SJCRH30 (cell line): ENCODE measurements at regions not wholly inside any gene's neighbourhood (a gene's known extent, or its start where the extent isn't known, plus 50 kb on each side); places are given as distances from the start of the nearest gene placed in this dataset.

Source experiments
- DNase-seq, 2 experiments: peaks; one replicate each; pipeline ENCODE4 v3.0.0-alpha.2; 2015 to 2020
- H3K27ac ChIP-seq: fragments of 250-450 bp; sonication (Bioruptor Pico); 2 replicates; pipeline ENCODE4 v1.5.1; 2020; ENCODE audit warnings: mild to moderate bottlenecking, moderate library complexity
- H3K27me3 ChIP-seq: fragments of 250-450 bp; sonication (Bioruptor Pico); 2 replicates; pipeline ENCODE4 v1.5.1; 2020; ENCODE audit warnings: mild to moderate bottlenecking, moderate library complexity
- H3K36me3 ChIP-seq: fragments of 250-450 bp; sonication (Bioruptor Pico); 2 replicates; pipeline ENCODE4 v1.5.1; 2020; ENCODE audit warnings: mild to moderate bottlenecking, moderate library complexity
- H3K4me1 ChIP-seq: fragments of 250-450 bp; sonication (Bioruptor Pico); 2 replicates; pipeline ENCODE4 v1.5.1; 2020; ENCODE audit warnings: mild to moderate bottlenecking, moderate library complexity
- H3K4me3 ChIP-seq: fragments of 250-450 bp; sonication (Bioruptor Pico); 2 replicates; pipeline ENCODE4 v1.5.1; 2020; ENCODE audit warnings: mild to moderate bottlenecking, moderate library complexity
- H3K9me3 ChIP-seq: fragments of 250-450 bp; sonication (Bioruptor Pico); replicated peaks from 2 replicates; pipeline ENCODE4 v1.5.1; 2020; ENCODE audit warnings: mild to moderate bottlenecking, moderate library complexity

GRCh38 chr5:2112173-2113025 lies 229.7 kb upstream of the IRX4 start:
- Histone ChIP-seq H3K9me3 (no peaks in the 10 kb centered on the region), H3K4me3 (no peak overlapping the region), H3K27me3 (no peaks in the 10 kb centered on the region), H3K27ac (no peak overlapping the region), H3K36me3 (no peaks in the 10 kb centered on the region), H3K4me1 (no peaks in the 10 kb centered on the region)
- DNase-seq = no peak

GRCh38 chr5:2111569-2112105 lies 228.9 kb upstream of the IRX4 start:
- no peaks in the 10 kb centered on the region for H3K36me3 ChIP-seq
- H3K27ac ChIP-seq = no peak overlapping the region
- no peaks in the 10 kb centered on the region for H3K4me1 ChIP-seq
- no peaks in the 10 kb centered on the region for H3K27me3 ChIP-seq
- no peak overlapping the region for H3K4me3 ChIP-seq
- no peaks in the 10 kb centered on the region for H3K9me3 ChIP-seq
- no peak for DNase-seq

GRCh38 chr5:2110934-2111462 lies 228.3 kb upstream of the IRX4 start:
- no peaks in the 10 kb centered on the region for H3K9me3 ChIP-seq
- no peak for DNase-seq

GRCh38 chr5:2110137-2110933 lies 227.6 kb upstream of the IRX4 start:
- Histone ChIP-seq H3K27ac (no peak overlapping the region), H3K4me3 (no peak overlapping the region), H3K9me3 (no peaks in the 10 kb centered on the region), H3K36me3 (no peaks in the 10 kb centered on the region), H3K27me3 (no peaks in the 10 kb centered on the region), H3K4me1 (no peaks in the 10 kb centered on the region)
- DNase-seq = no peak

More at GRCh38 chr5:2110934-2111462, 228.3 kb upstream of the IRX4 start:
- Histone ChIP-seq H3K27ac (no peak overlapping the region), H3K36me3 (no peaks in the 10 kb centered on the region), H3K27me3 (no peaks in the 10 kb centered on the region), H3K4me3 (no peak overlapping the region), H3K4me1 (no peaks in the 10 kb centered on the region)

GRCh38 chr5:2109566-2109965 lies 226.8 kb upstream of the IRX4 start:
- Histone ChIP-seq H3K4me3 (no peak overlapping the region), H3K4me1 (no peaks in the 10 kb centered on the region), H3K36me3 (no peaks in the 10 kb centered on the region), H3K27ac (no peak overlapping the region), H3K9me3 (no peaks in the 10 kb centered on the region), H3K27me3 (no peaks in the 10 kb centered on the region)
- DNase-seq = no peak

GRCh38 chr5:2106721-2107120 lies 224.0 kb upstream of the IRX4 start:
- H3K27ac ChIP-seq = no peak overlapping the region
- no peaks in the 10 kb centered on the region for H3K27me3 ChIP-seq
- DNase-seq = no peak
- H3K9me3 ChIP-seq = no peaks in the 10 kb centered on the region
- no peaks in the 10 kb centered on the region for H3K4me1 ChIP-seq
- H3K36me3 ChIP-seq = no peaks in the 10 kb centered on the region
- no peak overlapping the region for H3K4me3 ChIP-seq

- no peaks in the 10 kb centered on the region for H3K9me3 ChIP-seq
- no peaks in the 10 kb centered on the region for H3K27me3 ChIP-seq
- H3K27ac ChIP-seq = no peak overlapping the region
- DNase-seq = no peak
- H3K36me3 ChIP-seq = no peaks in the 10 kb centered on the region
- no peak overlapping the region for H3K4me3 ChIP-seq
- H3K4me1 ChIP-seq = no peaks in the 10 kb centered on the region
These were observed 222.4 kb upstream of the IRX4 start for GRCh38 chr5:2105141-2105540.

- Histone ChIP-seq H3K9me3 (no peaks in the 10 kb centered on the region), H3K36me3 (no peaks in the 10 kb centered on the region), H3K27me3 (no peaks in the 10 kb centered on the region), H3K4me3 (no peak overlapping the region), H3K27ac (no peak overlapping the region), H3K4me1 (no peaks in the 10 kb centered on the region)
- DNase-seq = no peak
These were observed 221.2 kb upstream of the IRX4 start for GRCh38 chr5:2103940-2104339.

- DNase-seq = no peak
- H3K4me3 ChIP-seq = no peak overlapping the region
- H3K36me3 ChIP-seq = no peaks in the 10 kb centered on the region
- H3K4me1 ChIP-seq = no peaks in the 10 kb centered on the region
- no peaks in the 10 kb centered on the region for H3K27me3 ChIP-seq
- no peaks in the 10 kb centered on the region for H3K9me3 ChIP-seq
- H3K27ac ChIP-seq = no peak overlapping the region
These were observed 220.4 kb upstream of the IRX4 start for GRCh38 chr5:2102819-2103776.

- no peak overlapping the region for H3K27ac ChIP-seq
- no peak overlapping the region for H3K4me3 ChIP-seq
- H3K27me3 ChIP-seq = no peaks in the 10 kb centered on the region
These were observed 219.0 kb upstream of the IRX4 start for GRCh38 chr5:2101685-2102084.

GRCh38 chr5:2096887-2097505 lies 214.3 kb upstream of the IRX4 start:
- no peak overlapping the region for H3K27ac ChIP-seq
- DNase-seq = no peak
- H3K36me3 ChIP-seq = no peaks in the 10 kb centered on the region
- H3K4me1 ChIP-seq = no peaks in the 10 kb centered on the region
- no peak overlapping the region for H3K4me3 ChIP-seq
- no peaks in the 10 kb centered on the region for H3K9me3 ChIP-seq
- no peaks in the 10 kb centered on the region for H3K27me3 ChIP-seq

More at GRCh38 chr5:2101685-2102084, 219.0 kb upstream of the IRX4 start:
- H3K4me1 ChIP-seq = no peaks in the 10 kb centered on the region
- no peaks in the 10 kb centered on the region for H3K36me3 ChIP-seq
- peak in 1 of 2 experiments; percentile 4 for DNase-seq
- H3K9me3 ChIP-seq = no peaks in the 10 kb centered on the region

- H3K4me3 ChIP-seq = no peak overlapping the region
- H3K27ac ChIP-seq = no peak overlapping the region
- no peaks in the 10 kb centered on the region for H3K4me1 ChIP-seq
- DNase-seq = no peak
- no peaks in the 10 kb centered on the region for H3K27me3 ChIP-seq
- no peaks in the 10 kb centered on the region for H3K9me3 ChIP-seq
- H3K36me3 ChIP-seq = no peaks in the 10 kb centered on the region
These were observed 212.3 kb upstream of the IRX4 start for GRCh38 chr5:2095011-2095410.

GRCh38 chr5:2094616-2094995 lies 211.9 kb upstream of the IRX4 start:
- H3K27me3 ChIP-seq = no peaks in the 10 kb centered on the region
- H3K27ac ChIP-seq = no peak overlapping the region
- no peaks in the 10 kb centered on the region for H3K9me3 ChIP-seq
- no peak overlapping the region for H3K4me3 ChIP-seq
- no peaks in the 10 kb centered on the region for H3K4me1 ChIP-seq
- no peak for DNase-seq
- H3K36me3 ChIP-seq = no peaks in the 10 kb centered on the region
